C4-2B (cell line): ENCODE measurements at regions not wholly inside any gene's neighbourhood (a gene's known extent, or its start where the extent isn't known, plus 50 kb on each side); places are given as distances from the start of the nearest gene placed in this dataset.
"Not testable (repeated sequence)": the region's sequence is repeated elsewhere in the genome, so short reads cannot be mapped to it uniquely, and the experiment has no call there.

Experiments used
- ZFX ChIP-seq: fragments of 450-650 bp; IDR thresholded peaks from 2 replicates; pipeline ENCODE4 v1.6.1; 2017
- TF ChIP-seq, protein P1 (sequence below): fragments of 450-650 bp; conservative IDR thresholded peaks from 2 replicates; pipeline ENCODE4 v1.5.1; 2017; ENCODE audit warnings: mild to moderate bottlenecking

DNA sequence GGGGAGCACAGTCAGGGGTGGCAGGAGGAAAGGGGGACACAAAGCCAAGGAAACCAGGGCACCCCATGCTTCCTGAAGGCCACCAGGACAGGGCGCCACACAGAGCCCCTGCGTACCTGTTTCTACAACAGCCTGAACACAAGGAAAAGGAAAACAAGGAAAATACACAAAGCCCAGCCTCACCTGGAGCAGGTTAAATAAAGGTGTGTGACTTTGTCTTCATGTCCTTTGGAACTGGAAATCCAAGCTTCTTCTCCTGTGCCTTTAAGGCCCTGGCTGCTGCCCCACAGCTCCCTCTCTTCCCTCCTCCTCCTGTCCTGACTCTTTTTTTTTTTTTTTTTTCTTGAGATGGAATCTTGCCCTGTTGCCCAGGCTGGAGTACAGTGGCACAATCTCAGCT lies 70.0 kb downstream of the ART5 start:
- TF ChIP-seq, protein P1, sequence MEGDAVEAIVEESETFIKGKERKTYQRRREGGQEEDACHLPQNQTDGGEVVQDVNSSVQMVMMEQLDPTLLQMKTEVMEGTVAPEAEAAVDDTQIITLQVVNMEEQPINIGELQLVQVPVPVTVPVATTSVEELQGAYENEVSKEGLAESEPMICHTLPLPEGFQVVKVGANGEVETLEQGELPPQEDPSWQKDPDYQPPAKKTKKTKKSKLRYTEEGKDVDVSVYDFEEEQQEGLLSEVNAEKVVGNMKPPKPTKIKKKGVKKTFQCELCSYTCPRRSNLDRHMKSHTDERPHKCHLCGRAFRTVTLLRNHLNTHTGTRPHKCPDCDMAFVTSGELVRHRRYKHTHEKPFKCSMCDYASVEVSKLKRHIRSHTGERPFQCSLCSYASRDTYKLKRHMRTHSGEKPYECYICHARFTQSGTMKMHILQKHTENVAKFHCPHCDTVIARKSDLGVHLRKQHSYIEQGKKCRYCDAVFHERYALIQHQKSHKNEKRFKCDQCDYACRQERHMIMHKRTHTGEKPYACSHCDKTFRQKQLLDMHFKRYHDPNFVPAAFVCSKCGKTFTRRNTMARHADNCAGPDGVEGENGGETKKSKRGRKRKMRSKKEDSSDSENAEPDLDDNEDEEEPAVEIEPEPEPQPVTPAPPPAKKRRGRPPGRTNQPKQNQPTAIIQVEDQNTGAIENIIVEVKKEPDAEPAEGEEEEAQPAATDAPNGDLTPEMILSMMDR, result not testable (repeated sequence)
- TF ChIP-seq ZFX, result not testable (repeated sequence)
